Liver (tissue), 8 donors: ENCODE measurements at regions not wholly inside any gene's neighbourhood (a gene's known extent, or its start where the extent isn't known, plus 50 kb on each side); places are given as distances from the start of the nearest gene placed in this dataset.

Experiments
- DNase-seq: peaks from one replicate; pipeline ENCODE4 v3.0.0-alpha.2; 2017; ENCODE audit warnings: low spot score
- H3K27ac ChIP-seq, 2 donors: one replicate each; pipeline ENCODE4 v1.7.0; 2013; ENCODE audit warnings: inconsistent platforms in 2 of 2, low read length in 2 of 2, control low read depth in 1 of 2, low read depth in 1 of 2, mild to moderate bottlenecking in 1 of 2
- H3K27me3 ChIP-seq, 4 donors: one replicate each; pipeline versions ENCODE4 v1.6.1 to v1.7.0; 2013; ENCODE audit warnings: low read length in 3 of 4, inconsistent platforms in 1 of 4, mild to moderate bottlenecking in 1 of 4, moderate library complexity in 1 of 4; ENCODE audit not compliant: control insufficient read depth in 4 of 4, insufficient read depth in 4 of 4
- H3K36me3 ChIP-seq, 4 donors: one replicate each; pipeline versions ENCODE4 v1.6.1 to v1.7.0; 2013; ENCODE audit warnings: low read length in 3 of 4, mild to moderate bottlenecking in 3 of 4, low read depth in 1 of 4, moderate library complexity in 1 of 4; ENCODE audit not compliant: control insufficient read depth in 4 of 4, insufficient read depth in 3 of 4
- H3K4me1 ChIP-seq, 4 donors: one replicate each; pipeline versions ENCODE4 v1.6.1 to v1.7.0; 2013; ENCODE audit warnings: low read length in 3 of 4, mild to moderate bottlenecking in 3 of 4, moderate library complexity in 1 of 4; ENCODE audit not compliant: control insufficient read depth in 4 of 4, insufficient read depth in 4 of 4
- H3K4me3 ChIP-seq, 3 donors: one replicate each; pipeline versions ENCODE4 v1.6.1 to v1.7.0; 2013; ENCODE audit warnings: low read length in 3 of 3, control low read depth in 1 of 3, low read depth in 1 of 3, mild to moderate bottlenecking in 1 of 3
- H3K9ac ChIP-seq, 2 donors: one replicate each; pipeline ENCODE4 v1.7.0; 2013; ENCODE audit warnings: low read length in 2 of 2, mild to moderate bottlenecking in 2 of 2, moderate library complexity in 2 of 2, control low read depth in 1 of 2, low read depth in 1 of 2
- H3K9me3 ChIP-seq, 4 donors: one replicate each; pipeline versions ENCODE4 v1.6.1 to v1.7.0; 2013; ENCODE audit warnings: low read length in 3 of 4; ENCODE audit not compliant: control insufficient read depth in 4 of 4
- ATF3 ChIP-seq: IDR thresholded peaks from 2 replicates; pipeline ENCODE4 v1.6.1; 2016; ENCODE audit warnings: antibody characterized with exemption
- CTCF ChIP-seq: fragments of 150-350 bp; IDR thresholded peaks from 2 replicates; pipeline ENCODE4 v1.5.1; 2017; ENCODE audit warnings: improper control_type of control experiment, low read depth, low read length; ENCODE audit not compliant: missing input control
- EGR1 ChIP-seq, 2 donors: IDR thresholded peaks; 2 replicates each; pipeline ENCODE4 v1.6.1; 2016 to 2018; ENCODE audit warnings: antibody characterized with exemption in 2 of 2, low read depth in 2 of 2
- FOXA1 ChIP-seq: IDR thresholded peaks from 2 replicates; pipeline ENCODE4 v1.6.1; 2016; ENCODE audit warnings: antibody characterized with exemption
- FOXA2 ChIP-seq: IDR thresholded peaks from 2 replicates; pipeline ENCODE4 v1.6.1; 2016; ENCODE audit warnings: antibody characterized with exemption
- GABPA ChIP-seq, 2 donors: IDR thresholded peaks in 1 of 2; conservative IDR thresholded peaks in 1 of 2; 2 replicates each; pipeline ENCODE4 v1.6.1; 2016; ENCODE audit warnings: antibody characterized with exemption in 2 of 2, mild to moderate bottlenecking in 1 of 2, moderate library complexity in 1 of 2
- HNF4A ChIP-seq, 2 donors: conservative IDR thresholded peaks; 2 replicates each; pipeline ENCODE4 v1.6.1; 2016; ENCODE audit warnings: antibody characterized with exemption in 2 of 2, mild to moderate bottlenecking in 2 of 2
- JUND ChIP-seq, 2 donors: IDR thresholded peaks; 2 replicates each; pipeline ENCODE4 v1.6.1; 2016; ENCODE audit warnings: antibody characterized with exemption in 2 of 2
- MAX ChIP-seq: IDR thresholded peaks from 2 replicates; pipeline ENCODE4 v1.6.1; 2016; ENCODE audit warnings: antibody characterized with exemption
- NR2F2 ChIP-seq: IDR thresholded peaks from 2 replicates; pipeline ENCODE4 v1.6.1; 2016; ENCODE audit warnings: antibody characterized with exemption
- REST ChIP-seq: IDR thresholded peaks from 2 replicates; pipeline ENCODE4 v1.6.1; 2016; ENCODE audit warnings: antibody characterized with exemption, mild to moderate bottlenecking
- RXRA ChIP-seq, 2 donors: IDR thresholded peaks; 2 replicates each; pipeline ENCODE4 v1.6.1; 2017 to 2018; ENCODE audit warnings: antibody characterized with exemption in 2 of 2, mild to moderate bottlenecking in 1 of 2
- SP1 ChIP-seq: IDR thresholded peaks from 2 replicates; pipeline ENCODE4 v1.6.1; 2018; ENCODE audit warnings: antibody characterized with exemption, mild to moderate bottlenecking
- TAF1 ChIP-seq: conservative IDR thresholded peaks from 2 replicates; pipeline ENCODE4 v1.6.1; 2016; ENCODE audit warnings: antibody characterized with exemption, mild to moderate bottlenecking
- YY1 ChIP-seq: IDR thresholded peaks from 2 replicates; pipeline ENCODE4 v1.6.1; 2016; ENCODE audit warnings: antibody characterized with exemption, mild to moderate bottlenecking
- WGBS: extraction: QIAGEN DNeasy Blood & Tissue Kit; methylation state at CpG from one replicate; pipeline ENCODE4 v1.1.7; 2013; 5-methylcytosine and 5-hydroxymethylcytosine counted together
- donor health status: healthy.
- donor health status: healthy.
- donor health status: healthy.
- donor health status: healthy.
- donor health status: healthy.

GRCh38 chr4:149050840-149051239 is 608.6 kb upstream of the NR3C2 start:
- 78% methylated on average over 5 of the region's 5 CpGs for WGBS

GRCh38 chr4:149048451-149049143 is 606.4 kb upstream of the NR3C2 start:
- Histone ChIP-seq H3K9ac (no peak overlapping the region), H3K27ac (no peak overlapping the region), H3K4me3 (no peak overlapping the region), H3K4me1 (no peaks in the 10 kb centered on the region), H3K9me3 (no peaks in the 10 kb centered on the region), H3K27me3 (no peaks in the 10 kb centered on the region), H3K36me3 (no peaks in the 10 kb centered on the region)
- TF ChIP-seq FOXA1 (no peak), MAX (no peak), CTCF (no peak), REST (no peak), JUND (IDR thresholded peaks at IDR 0.05) (no peak), FOXA2 (no peak), TAF1 (no peak), NR2F2 (no peak), SP1 (no peak), ATF3 (no peak), YY1 (no peak), GABPA (IDR thresholded peaks at IDR 0.05 in 1 of 2, conservative IDR thresholded peaks at IDR 0.05 in 1 of 2) (no peak)
- 79% methylated on average over 3 of the region's 3 CpGs for WGBS
- DNase-seq: no peak

More at GRCh38 chr4:149050840-149051239, 608.6 kb upstream of the NR3C2 start:
- H3K9me3 ChIP-seq: no peaks in the 10 kb centered on the region
- no peak overlapping the region for H3K4me3 ChIP-seq
- no peak overlapping the region for H3K9ac ChIP-seq
- no peak for DNase-seq
- no peak for TF ChIP-seq SP1
- no peak for TF ChIP-seq TAF1
- no peak for TF ChIP-seq RXRA (IDR thresholded peaks at IDR 0.05)
- TF ChIP-seq EGR1 (IDR thresholded peaks at IDR 0.05; ENCODE audit: low read depth in 2 of 2): no peak
- no peak for TF ChIP-seq FOXA2
- TF ChIP-seq NR2F2: no peak
- TF ChIP-seq HNF4A (conservative IDR thresholded peaks at IDR 0.05): no peak
- no peaks in the 10 kb centered on the region for H3K27me3 ChIP-seq
- no peaks in the 10 kb centered on the region for H3K36me3 ChIP-seq
- no peaks in the 10 kb centered on the region for H3K4me1 ChIP-seq
- no peak overlapping the region for H3K27ac ChIP-seq
